ENCODE measurements at regions not wholly inside any gene's neighbourhood (a gene's known extent, or its start where the extent isn't known, plus 50 kb on each side); places are given as distances from the start of the nearest gene placed in this dataset.

GRCh38 chr9:28177925-28178324 lies 604.6 kb upstream of the C9orf72 start:
- 85% methylated on average over 2 of the region's 4 CpGs for WGBS (ENCODE audit: insufficient coverage)
- no peak overlapping the region for H3K4me3 Mint-ChIP-seq
- ATAC-seq (no peak), DNase-seq (no peak)
- H3K9me3 Mint-ChIP-seq: peaks cover 4 to 11% of the 10 kb centered on the region in 2 donors
- no peaks in the 10 kb centered on the region for H3K27me3 Mint-ChIP-seq (ENCODE audit: low read depth in 2 of 2)
- Histone ChIP-seq H3K36me3 (ENCODE audit: control insufficient read depth, insufficient read depth, low read length) (no peaks in the 10 kb centered on the region), H3K9me3 (ENCODE audit: control insufficient read depth, insufficient read depth, low read length) (no peaks in the 10 kb centered on the region), H3K27me3 (ENCODE audit: control insufficient read depth, insufficient read depth, low read length) (no peaks in the 10 kb centered on the region), H3K4me1 (ENCODE audit: control insufficient read depth, insufficient read depth, low read length) (no peaks in the 10 kb centered on the region), H3K27ac (ENCODE audit: low read length) (no peak overlapping the region), H3K4me3 (ENCODE audit: low read length) (no peak overlapping the region)
- TF ChIP-seq, protein P1, sequence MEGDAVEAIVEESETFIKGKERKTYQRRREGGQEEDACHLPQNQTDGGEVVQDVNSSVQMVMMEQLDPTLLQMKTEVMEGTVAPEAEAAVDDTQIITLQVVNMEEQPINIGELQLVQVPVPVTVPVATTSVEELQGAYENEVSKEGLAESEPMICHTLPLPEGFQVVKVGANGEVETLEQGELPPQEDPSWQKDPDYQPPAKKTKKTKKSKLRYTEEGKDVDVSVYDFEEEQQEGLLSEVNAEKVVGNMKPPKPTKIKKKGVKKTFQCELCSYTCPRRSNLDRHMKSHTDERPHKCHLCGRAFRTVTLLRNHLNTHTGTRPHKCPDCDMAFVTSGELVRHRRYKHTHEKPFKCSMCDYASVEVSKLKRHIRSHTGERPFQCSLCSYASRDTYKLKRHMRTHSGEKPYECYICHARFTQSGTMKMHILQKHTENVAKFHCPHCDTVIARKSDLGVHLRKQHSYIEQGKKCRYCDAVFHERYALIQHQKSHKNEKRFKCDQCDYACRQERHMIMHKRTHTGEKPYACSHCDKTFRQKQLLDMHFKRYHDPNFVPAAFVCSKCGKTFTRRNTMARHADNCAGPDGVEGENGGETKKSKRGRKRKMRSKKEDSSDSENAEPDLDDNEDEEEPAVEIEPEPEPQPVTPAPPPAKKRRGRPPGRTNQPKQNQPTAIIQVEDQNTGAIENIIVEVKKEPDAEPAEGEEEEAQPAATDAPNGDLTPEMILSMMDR (IDR thresholded peaks at IDR 0.05): no peak
- intact Hi-C loops (cut with micrococcal nuclease): no loop called here
- no peak overlapping the region for H3K27ac Mint-ChIP-seq
- H3K36me3 Mint-ChIP-seq: peaks cover 7% of the 10 kb centered on the region
- no peaks in the 10 kb centered on the region for H3K4me1 Mint-ChIP-seq

DNA sequence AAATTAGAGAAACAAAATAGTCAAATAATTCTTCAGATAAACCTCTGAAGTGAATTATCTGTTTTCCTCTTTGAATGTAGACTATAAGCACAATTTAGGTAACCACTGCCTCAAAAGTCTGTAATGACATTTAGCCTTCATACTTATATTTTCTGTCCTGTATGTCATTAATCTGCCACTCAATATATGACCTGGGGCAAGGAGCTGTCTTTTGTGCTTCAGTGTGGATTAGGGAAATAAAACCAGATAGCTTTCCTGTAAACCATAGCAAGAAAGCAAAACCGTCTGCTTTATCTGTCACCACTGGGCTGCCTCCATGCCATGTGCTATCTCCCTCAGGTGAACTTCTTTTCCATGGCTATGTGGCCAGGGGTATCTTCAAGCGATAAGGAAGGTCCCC lies 606.6 kb upstream of the C9orf72 start:
- Histone ChIP-seq H3K9me3 (ENCODE audit: control insufficient read depth, insufficient read depth, low read length) (peaks cover 2% of the 10 kb centered on the region), H3K27ac (ENCODE audit: low read length) (no peak overlapping the region), H3K27me3 (ENCODE audit: control insufficient read depth, insufficient read depth, low read length) (no peaks in the 10 kb centered on the region), H3K36me3 (ENCODE audit: control insufficient read depth, insufficient read depth, low read length) (no peaks in the 10 kb centered on the region), H3K4me3 (ENCODE audit: low read length) (no peak overlapping the region), H3K4me1 (ENCODE audit: control insufficient read depth, insufficient read depth, low read length) (no peaks in the 10 kb centered on the region)
- H3K36me3 Mint-ChIP-seq: peaks cover 7% of the 10 kb centered on the region
- H3K27me3 Mint-ChIP-seq (ENCODE audit: low read depth in 2 of 2): no peaks in the 10 kb centered on the region
- H3K4me1 Mint-ChIP-seq: no peaks in the 10 kb centered on the region
- 69% methylated on average over 2 of the region's 2 CpGs for WGBS (ENCODE audit: insufficient coverage)
- TF ChIP-seq, protein P1 (IDR thresholded peaks at IDR 0.05): no peak
- intact Hi-C loops (cut with micrococcal nuclease): no loop called here
- no peak overlapping the region for H3K27ac Mint-ChIP-seq
- no peak overlapping the region for H3K4me3 Mint-ChIP-seq
- DNase-seq (no peak), ATAC-seq (no peak)
- peaks cover 3 to 6% of the 10 kb centered on the region in 2 donors for H3K9me3 Mint-ChIP-seq

GRCh38 chr9:28190981-28191380 lies 617.7 kb upstream of the C9orf72 start:
- H3K27ac ChIP-seq (ENCODE audit: low read length): no peak overlapping the region
- H3K4me1 ChIP-seq (ENCODE audit: control insufficient read depth, insufficient read depth, low read length): no peaks in the 10 kb centered on the region
- ATAC-seq (no peak), DNase-seq (no peak)
- H3K9me3 ChIP-seq (ENCODE audit: control insufficient read depth, insufficient read depth, low read length): peaks cover 8% of the 10 kb centered on the region
- Mint-ChIP-seq H3K9me3 (peaks cover 18 to 22% of the 10 kb centered on the region in 2 donors), H3K27ac (no peak overlapping the region), H3K36me3 (peaks cover 34% of the 10 kb centered on the region), H3K4me3 (no peak overlapping the region), H3K4me1 (no peaks in the 10 kb centered on the region), H3K27me3 (ENCODE audit: low read depth in 2 of 2) (no peaks in the 10 kb centered on the region)
- TF ChIP-seq, protein P1 (IDR thresholded peaks at IDR 0.05): no peak
- H3K4me3 ChIP-seq (ENCODE audit: low read length): no peak overlapping the region
- WGBS (ENCODE audit: insufficient coverage): no CpG with 5 or more reads among the region's 2 CpGs
- H3K36me3 ChIP-seq (ENCODE audit: control insufficient read depth, insufficient read depth, low read length): no peaks in the 10 kb centered on the region
- H3K27me3 ChIP-seq (ENCODE audit: control insufficient read depth, insufficient read depth, low read length): no peaks in the 10 kb centered on the region
- intact Hi-C loops (cut with micrococcal nuclease): no loop called here

DNA sequence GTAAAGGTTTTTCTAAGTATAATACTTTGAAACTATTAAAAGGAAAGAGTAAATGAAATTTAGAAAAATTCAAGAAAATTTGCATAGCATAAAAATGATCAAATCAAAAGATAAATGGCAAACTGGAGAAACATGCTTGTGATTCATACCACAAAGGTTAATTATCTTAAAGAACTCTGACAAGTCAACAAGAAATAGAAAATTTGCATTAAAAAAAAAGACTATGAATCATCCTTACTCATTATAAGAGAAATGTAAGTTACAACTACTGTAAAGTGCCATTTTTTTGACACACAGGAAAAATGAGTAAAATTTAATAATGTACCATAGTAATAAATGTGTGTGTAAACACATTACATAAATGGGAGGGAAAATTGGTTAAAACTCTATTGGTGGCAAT lies 624.4 kb upstream of the C9orf72 start:
- Histone ChIP-seq H3K36me3 (ENCODE audit: control insufficient read depth, insufficient read depth, low read length) (no peaks in the 10 kb centered on the region), H3K4me3 (ENCODE audit: low read length) (no peak overlapping the region), H3K9me3 (ENCODE audit: control insufficient read depth, insufficient read depth, low read length) (peaks cover 10% of the 10 kb centered on the region), H3K27me3 (ENCODE audit: control insufficient read depth, insufficient read depth, low read length) (no peaks in the 10 kb centered on the region), H3K27ac (ENCODE audit: low read length) (no peak overlapping the region), H3K4me1 (ENCODE audit: control insufficient read depth, insufficient read depth, low read length) (no peaks in the 10 kb centered on the region)
- TF ChIP-seq, protein P1 (IDR thresholded peaks at IDR 0.05): no peak
- Mint-ChIP-seq H3K4me3 (no peak overlapping the region), H3K9me3 (peaks cover 2 to 4% of the 10 kb centered on the region in 2 donors), H3K27ac (no peak overlapping the region), H3K27me3 (ENCODE audit: low read depth in 2 of 2) (no peaks in the 10 kb centered on the region), H3K36me3 (no peaks in the 10 kb centered on the region), H3K4me1 (no peaks in the 10 kb centered on the region)
- intact Hi-C loops (cut with micrococcal nuclease): no loop called here
- DNase-seq: no peak
- ATAC-seq: no peak
